ENCODE measurements at regions not wholly inside any gene's neighbourhood (a gene's known extent, or its start where the extent isn't known, plus 50 kb on each side); places are given as distances from the start of the nearest gene placed in this dataset.

DNA sequence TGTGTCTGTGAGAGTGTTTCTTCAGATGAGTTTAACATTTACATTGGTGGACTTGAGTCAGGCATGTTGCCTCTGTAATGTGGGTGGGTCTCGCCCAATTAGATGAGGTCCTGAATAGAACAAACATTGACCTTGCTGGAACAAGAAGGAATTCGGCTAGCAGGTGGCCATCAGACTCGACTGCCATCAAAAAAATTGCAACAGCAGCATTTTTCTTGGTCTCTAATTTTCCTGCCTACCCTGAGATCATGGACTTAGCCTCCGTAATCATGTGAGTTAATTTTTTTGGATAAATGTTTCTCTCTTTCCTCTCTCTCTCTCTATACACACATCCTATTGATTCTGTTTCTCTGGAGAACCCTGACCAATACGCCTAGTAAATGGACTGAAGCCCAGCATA is 83.8 kb upstream of the ST6GAL2 start:
- H3K27me3 ChIP-seq = no peaks in the 10 kb centered on the region
- DNase-seq (ENCODE audit: low spot score in 2 of 2) = no peak
- intact Hi-C loops (cut with DNase I; ENCODE audit: low total_unique reads) = loop anchor here (5.0 kb wide), 1 partner anchor 358 kb away; no protein-coding TSS in a partner anchor
- H3K4me1 ChIP-seq = no peaks in the 10 kb centered on the region
- H3K36me3 ChIP-seq = no peaks in the 10 kb centered on the region
- no peak for TF ChIP-seq CTCF (IDR thresholded peaks at IDR 0.05)
- no peak for TF ChIP-seq POLR2A (IDR thresholded peaks at IDR 0.05)
- TF ChIP-seq POLR2AphosphoS5 (IDR thresholded peaks at IDR 0.05) = no peak
- no peak overlapping the region for H3K27ac ChIP-seq
- H3K9me3 ChIP-seq = no peaks in the 10 kb centered on the region
- no peak overlapping the region for H3K4me3 ChIP-seq

DNA sequence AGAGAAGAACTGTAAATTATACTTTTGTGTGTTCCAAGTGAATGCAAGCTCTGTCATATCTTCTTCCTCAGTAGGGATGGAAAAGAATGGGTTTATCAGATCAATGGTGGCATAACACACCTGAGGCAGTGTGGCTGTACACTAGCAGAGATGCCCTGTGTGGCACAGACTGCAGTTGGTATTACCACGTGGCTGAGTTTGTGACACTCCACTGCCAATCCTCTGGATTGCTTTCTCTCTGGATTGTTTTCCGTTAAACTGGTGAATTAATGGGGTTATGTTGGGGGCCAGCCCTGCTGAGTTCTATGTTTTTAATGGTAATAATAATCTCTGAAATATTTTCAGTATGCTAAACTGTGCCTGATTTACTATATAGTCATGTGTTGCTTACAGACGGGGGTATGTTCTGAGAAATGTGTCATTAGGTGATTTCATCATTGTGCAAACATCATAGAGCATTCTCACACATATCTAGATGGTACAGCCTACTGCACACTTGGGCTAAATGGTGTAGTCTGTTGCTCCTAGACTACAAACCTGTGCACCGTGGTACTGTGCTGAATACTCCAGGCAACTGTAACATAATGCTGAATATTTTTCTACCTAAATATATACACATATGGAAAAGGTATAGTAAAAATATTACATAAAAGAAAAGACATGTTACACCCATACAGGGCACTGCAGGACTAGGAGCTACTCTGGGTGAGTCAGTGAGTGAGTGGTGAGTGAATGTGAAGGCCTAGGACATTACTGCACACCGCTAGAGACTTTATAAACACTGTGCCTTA is 84.7 kb upstream of the ST6GAL2 start:
- DNase-seq (ENCODE audit: low spot score in 2 of 2) = no peak
- intact Hi-C loops (cut with DNase I; ENCODE audit: low total_unique reads) = no loop called here
- Histone ChIP-seq H3K4me3 (no peak overlapping the region), H3K27ac (no peak overlapping the region), H3K4me1 (no peaks in the 10 kb centered on the region), H3K36me3 (no peaks in the 10 kb centered on the region), H3K9me3 (no peaks in the 10 kb centered on the region), H3K27me3 (no peaks in the 10 kb centered on the region)
- TF ChIP-seq CTCF (IDR thresholded peaks at IDR 0.05) = no peak
- no peak for TF ChIP-seq POLR2AphosphoS5 (IDR thresholded peaks at IDR 0.05)
- no peak for TF ChIP-seq POLR2A (IDR thresholded peaks at IDR 0.05)

- H3K4me1 ChIP-seq = no peaks in the 10 kb centered on the region
- intact Hi-C loops (cut with DNase I; ENCODE audit: low total_unique reads) = no loop called here
- TF ChIP-seq POLR2A (IDR thresholded peaks at IDR 0.05) (no peak), POLR2AphosphoS5 (IDR thresholded peaks at IDR 0.05) (no peak), CTCF (IDR thresholded peaks at IDR 0.05) (no peak)
Measured at GRCh38 chr2:106972782-106973181, 86.8 kb upstream of the ST6GAL2 start.

GRCh38 chr2:106974891-106975290 is 88.9 kb upstream of the ST6GAL2 start:
- H3K4me3 ChIP-seq = no peak overlapping the region
- H3K9me3 ChIP-seq = no peaks in the 10 kb centered on the region
- no peak for TF ChIP-seq POLR2A (IDR thresholded peaks at IDR 0.05)
- no peak for DNase-seq (ENCODE audit: low spot score in 2 of 2)
- no peak overlapping the region for H3K27ac ChIP-seq
- no peaks in the 10 kb centered on the region for H3K4me1 ChIP-seq
- H3K36me3 ChIP-seq = no peaks in the 10 kb centered on the region
- H3K27me3 ChIP-seq = no peaks in the 10 kb centered on the region
- intact Hi-C loops (cut with DNase I; ENCODE audit: low total_unique reads) = no loop called here

More at GRCh38 chr2:106972782-106973181, 86.8 kb upstream of the ST6GAL2 start:
- Histone ChIP-seq H3K4me3 (no peak overlapping the region), H3K27ac (no peak overlapping the region), H3K9me3 (no peaks in the 10 kb centered on the region), H3K36me3 (no peaks in the 10 kb centered on the region), H3K27me3 (no peaks in the 10 kb centered on the region)
- no peak for DNase-seq (ENCODE audit: low spot score in 2 of 2)

DNA sequence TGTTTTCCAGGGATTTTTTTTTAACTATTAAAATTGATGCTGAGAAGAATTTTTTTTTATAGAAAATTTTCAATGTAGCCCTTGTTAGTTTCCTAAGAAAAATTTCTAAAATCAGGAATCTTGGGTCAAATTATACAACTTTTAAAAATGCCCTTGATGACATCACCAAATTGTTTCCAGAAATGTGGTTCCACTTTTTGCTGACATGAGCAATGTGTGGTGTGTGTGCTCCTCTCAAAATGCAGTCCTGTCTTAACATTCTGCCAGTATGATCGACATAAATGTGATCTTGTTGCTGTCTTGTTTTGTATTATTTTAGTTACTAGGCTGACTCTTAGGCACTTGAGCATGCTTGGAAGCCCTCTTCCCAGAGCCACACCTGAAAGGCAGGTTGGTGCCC is 89.7 kb upstream of the ST6GAL2 start:
- Histone ChIP-seq H3K9me3 (no peaks in the 10 kb centered on the region), H3K36me3 (no peaks in the 10 kb centered on the region), H3K4me1 (no peaks in the 10 kb centered on the region), H3K4me3 (no peak overlapping the region), H3K27ac (no peak overlapping the region), H3K27me3 (no peaks in the 10 kb centered on the region)
- intact Hi-C loops (cut with DNase I; ENCODE audit: low total_unique reads) = no loop called here
- TF ChIP-seq CTCF (IDR thresholded peaks at IDR 0.05) = no peak
- TF ChIP-seq POLR2A (IDR thresholded peaks at IDR 0.05) = no peak
- TF ChIP-seq POLR2AphosphoS5 (IDR thresholded peaks at IDR 0.05) = no peak
- no peak for DNase-seq (ENCODE audit: low spot score in 2 of 2)
